ENCODE measurements at regions not wholly inside any gene's neighbourhood (a gene's known extent, or its start where the extent isn't known, plus 50 kb on each side); places are given as distances from the start of the nearest gene placed in this dataset.

DNA sequence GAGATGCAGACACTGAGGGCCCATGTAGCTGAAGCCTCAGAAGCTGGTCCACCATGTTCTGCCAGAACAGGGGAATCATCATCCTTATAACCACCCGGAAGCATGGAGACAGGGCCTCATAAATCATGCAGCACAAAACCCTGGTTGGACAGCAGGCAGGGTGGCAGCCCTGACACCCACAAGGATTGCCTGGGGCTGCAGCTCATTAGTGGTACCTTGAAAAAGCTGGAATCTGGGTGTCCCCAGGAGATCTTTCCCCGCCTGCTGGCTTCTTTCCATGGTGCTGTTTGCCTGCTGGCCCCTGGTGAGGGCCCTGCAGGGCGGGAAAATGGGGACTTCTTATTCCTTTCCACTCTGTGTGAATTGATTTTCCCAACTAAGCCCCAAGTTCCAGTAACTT, 50.6 kb upstream of the GGTLC1 start:
- TF ChIP-seq EZH2phosphoT487 (IDR thresholded peaks at IDR 0.05; ENCODE audit: low read depth, severe bottlenecking, unreplicated experiment) (no peak), EZH2 (IDR thresholded peaks at IDR 0.05; ENCODE audit: borderline replicate concordance) (no peak)
- TF ChIP-seq, protein P1, sequence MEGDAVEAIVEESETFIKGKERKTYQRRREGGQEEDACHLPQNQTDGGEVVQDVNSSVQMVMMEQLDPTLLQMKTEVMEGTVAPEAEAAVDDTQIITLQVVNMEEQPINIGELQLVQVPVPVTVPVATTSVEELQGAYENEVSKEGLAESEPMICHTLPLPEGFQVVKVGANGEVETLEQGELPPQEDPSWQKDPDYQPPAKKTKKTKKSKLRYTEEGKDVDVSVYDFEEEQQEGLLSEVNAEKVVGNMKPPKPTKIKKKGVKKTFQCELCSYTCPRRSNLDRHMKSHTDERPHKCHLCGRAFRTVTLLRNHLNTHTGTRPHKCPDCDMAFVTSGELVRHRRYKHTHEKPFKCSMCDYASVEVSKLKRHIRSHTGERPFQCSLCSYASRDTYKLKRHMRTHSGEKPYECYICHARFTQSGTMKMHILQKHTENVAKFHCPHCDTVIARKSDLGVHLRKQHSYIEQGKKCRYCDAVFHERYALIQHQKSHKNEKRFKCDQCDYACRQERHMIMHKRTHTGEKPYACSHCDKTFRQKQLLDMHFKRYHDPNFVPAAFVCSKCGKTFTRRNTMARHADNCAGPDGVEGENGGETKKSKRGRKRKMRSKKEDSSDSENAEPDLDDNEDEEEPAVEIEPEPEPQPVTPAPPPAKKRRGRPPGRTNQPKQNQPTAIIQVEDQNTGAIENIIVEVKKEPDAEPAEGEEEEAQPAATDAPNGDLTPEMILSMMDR (IDR thresholded peaks at IDR 0.05; ENCODE audit: poor library complexity) = no peak

Data from hepatocyte (in vitro differentiated cells).